ENCODE measurements at regions not wholly inside any gene's neighbourhood (a gene's known extent, or its start where the extent isn't known, plus 50 kb on each side); places are given as distances from the start of the nearest gene placed in this dataset.

GRCh38 chr1:116310180-116310579, 62.9 kb upstream of the ATP1A1 start (continued):
- no peak for TF ChIP-seq ETS1 (IDR thresholded peaks at IDR 0.05)
- TF ChIP-seq ZNF462 (CRISPR knock-in tag; IDR thresholded peaks at IDR 0.05), result no peak
- no peak for TF ChIP-seq JUNB (IDR thresholded peaks at IDR 0.05; ENCODE audit: unreplicated experiment)
- no peak for TF ChIP-seq CREB1 (CRISPR knock-in tag; IDR thresholded peaks at IDR 0.05; ENCODE audit: low read depth)

GRCh38 chr1:116311193-116311592, 61.9 kb upstream of the ATP1A1 start:
- TF ChIP-seq ETS1 (IDR thresholded peaks at IDR 0.05), result no peak
- no peak overlapping the region for H3K4me3 Mint-ChIP-seq
- no peak overlapping the region for H3K27ac ChIP-seq (ENCODE audit: low read depth)

More at GRCh38 chr1:116311193-116311592, 61.9 kb upstream of the ATP1A1 start:
- no peak for ATAC-seq
- H3K9me2 ChIP-seq (ENCODE audit: insufficient read depth), result peaks cover 10% of the 10 kb centered on the region; the same call in 1 of the 2 replicates
- H3K36me3 Mint-ChIP-seq (ENCODE audit: low read depth), result no peaks in the 10 kb centered on the region
- H3K79me2 ChIP-seq (replicated peaks; ENCODE audit: insufficient read depth), result no peaks in the 10 kb centered on the region
- H2AFZ ChIP-seq, result no peak overlapping the region
- peaks cover 12% of the 10 kb centered on the region for H3K4me1 ChIP-seq (ENCODE audit: insufficient read depth)
- no peak overlapping the region for H3K4me2 ChIP-seq
- no peaks in the 10 kb centered on the region for H3K27me3 ChIP-seq (ENCODE audit: insufficient read depth)
- no peaks in the 10 kb centered on the region for H3K9me3 Mint-ChIP-seq
- H3K36me3 ChIP-seq (ENCODE audit: insufficient read depth), result no peaks in the 10 kb centered on the region
- H4K20me1 ChIP-seq (replicated peaks; ENCODE audit: insufficient read depth), result no peaks in the 10 kb centered on the region
- DNase-seq (ENCODE audit: low spot score), result no peak
- H3F3A ChIP-seq (replicated peaks; ENCODE audit: low read depth), result no peaks in the 10 kb centered on the region
- no peaks in the 10 kb centered on the region for H3K27me3 Mint-ChIP-seq (ENCODE audit: insufficient read depth, low read depth, poor library complexity)
- no peak overlapping the region for H3K27ac Mint-ChIP-seq
- no peak overlapping the region for H3K4me3 ChIP-seq
- H3K4me1 Mint-ChIP-seq, result peaks cover 21% of the 10 kb centered on the region
